Neutrophil (primary cell): ENCODE measurements at regions not wholly inside any gene's neighbourhood (a gene's known extent, or its start where the extent isn't known, plus 50 kb on each side); places are given as distances from the start of the nearest gene placed in this dataset.

Experiments
- H3K27ac ChIP-seq: fragments of 200-600 bp; sonication (generic); 2 replicates; pipeline ENCODE4 v1.5.1; 2016; ENCODE audit warnings: mild to moderate bottlenecking, moderate library complexity
- H3K27me3 ChIP-seq: fragments of 200-600 bp; sonication (generic); 2 replicates; pipeline ENCODE4 v1.6.0; 2016; ENCODE audit warnings: mild to moderate bottlenecking
- H3K36me3 ChIP-seq: fragments of 200-600 bp; sonication (generic); 2 replicates; pipeline ENCODE4 v1.5.1; 2017
- H3K4me1 ChIP-seq, 2 experiments: fragments of 200-600 bp in 1 of 2; sonication (generic) in 1 of 2; 1 replicate in 1 of 2; 2 replicates in 1 of 2; pipeline versions ENCODE4 v1.5.1 to v1.6.1; 2013 to 2016; ENCODE audit warnings: low read depth in 1 of 2, low read length in 1 of 2, mild to moderate bottlenecking in 1 of 2, moderate library complexity in 1 of 2; ENCODE audit not compliant: control insufficient read depth in 1 of 2, insufficient read depth in 1 of 2
- H3K4me3 ChIP-seq, 2 experiments: fragments of 200-600 bp in 1 of 2; sonication (generic) in 1 of 2; 1 replicate in 1 of 2; 2 replicates in 1 of 2; pipeline ENCODE4 v1.5.1; 2013 to 2016; ENCODE audit warnings: low read depth in 1 of 2, low read length in 1 of 2, mild to moderate bottlenecking in 1 of 2, moderate library complexity in 1 of 2
- H3K9me3 ChIP-seq: fragments of 200-600 bp; sonication (generic); 2 replicates; pipeline ENCODE4 v1.5.1; 2016
- TF ChIP-seq, protein P1 (sequence below): fragments of 200-600 bp; sonication (generic); IDR thresholded peaks from 2 replicates; pipeline ENCODE4 v1.5.1; 2016; ENCODE audit warnings: antibody characterized with exemption

- TF ChIP-seq, protein P1, sequence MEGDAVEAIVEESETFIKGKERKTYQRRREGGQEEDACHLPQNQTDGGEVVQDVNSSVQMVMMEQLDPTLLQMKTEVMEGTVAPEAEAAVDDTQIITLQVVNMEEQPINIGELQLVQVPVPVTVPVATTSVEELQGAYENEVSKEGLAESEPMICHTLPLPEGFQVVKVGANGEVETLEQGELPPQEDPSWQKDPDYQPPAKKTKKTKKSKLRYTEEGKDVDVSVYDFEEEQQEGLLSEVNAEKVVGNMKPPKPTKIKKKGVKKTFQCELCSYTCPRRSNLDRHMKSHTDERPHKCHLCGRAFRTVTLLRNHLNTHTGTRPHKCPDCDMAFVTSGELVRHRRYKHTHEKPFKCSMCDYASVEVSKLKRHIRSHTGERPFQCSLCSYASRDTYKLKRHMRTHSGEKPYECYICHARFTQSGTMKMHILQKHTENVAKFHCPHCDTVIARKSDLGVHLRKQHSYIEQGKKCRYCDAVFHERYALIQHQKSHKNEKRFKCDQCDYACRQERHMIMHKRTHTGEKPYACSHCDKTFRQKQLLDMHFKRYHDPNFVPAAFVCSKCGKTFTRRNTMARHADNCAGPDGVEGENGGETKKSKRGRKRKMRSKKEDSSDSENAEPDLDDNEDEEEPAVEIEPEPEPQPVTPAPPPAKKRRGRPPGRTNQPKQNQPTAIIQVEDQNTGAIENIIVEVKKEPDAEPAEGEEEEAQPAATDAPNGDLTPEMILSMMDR = no peak
- no peaks in the 10 kb centered on the region for H3K36me3 ChIP-seq
These were observed 93.1 kb downstream of the LMO4 start for GRCh38 chr1:87421809-87422208.

GRCh38 chr1:87424541-87424940 lies 95.9 kb downstream of the LMO4 start:
- no peaks in the 10 kb centered on the region for H3K9me3 ChIP-seq
- TF ChIP-seq, protein P1 = no peak
- H3K36me3 ChIP-seq = no peaks in the 10 kb centered on the region
- no peak overlapping the region for H3K4me3 ChIP-seq
- no peak overlapping the region for H3K27ac ChIP-seq
- H3K27me3 ChIP-seq = no peaks in the 10 kb centered on the region
- H3K4me1 ChIP-seq = peaks cover 6 to 8% of the 10 kb centered on the region in 2 experiments

More at GRCh38 chr1:87421809-87422208, 93.1 kb downstream of the LMO4 start:
- Histone ChIP-seq H3K27ac (no peak overlapping the region), H3K4me1 (peaks cover 6 to 8% of the 10 kb centered on the region in 2 experiments), H3K9me3 (no peaks in the 10 kb centered on the region), H3K4me3 (no peak overlapping the region), H3K27me3 (no peaks in the 10 kb centered on the region)

DNA sequence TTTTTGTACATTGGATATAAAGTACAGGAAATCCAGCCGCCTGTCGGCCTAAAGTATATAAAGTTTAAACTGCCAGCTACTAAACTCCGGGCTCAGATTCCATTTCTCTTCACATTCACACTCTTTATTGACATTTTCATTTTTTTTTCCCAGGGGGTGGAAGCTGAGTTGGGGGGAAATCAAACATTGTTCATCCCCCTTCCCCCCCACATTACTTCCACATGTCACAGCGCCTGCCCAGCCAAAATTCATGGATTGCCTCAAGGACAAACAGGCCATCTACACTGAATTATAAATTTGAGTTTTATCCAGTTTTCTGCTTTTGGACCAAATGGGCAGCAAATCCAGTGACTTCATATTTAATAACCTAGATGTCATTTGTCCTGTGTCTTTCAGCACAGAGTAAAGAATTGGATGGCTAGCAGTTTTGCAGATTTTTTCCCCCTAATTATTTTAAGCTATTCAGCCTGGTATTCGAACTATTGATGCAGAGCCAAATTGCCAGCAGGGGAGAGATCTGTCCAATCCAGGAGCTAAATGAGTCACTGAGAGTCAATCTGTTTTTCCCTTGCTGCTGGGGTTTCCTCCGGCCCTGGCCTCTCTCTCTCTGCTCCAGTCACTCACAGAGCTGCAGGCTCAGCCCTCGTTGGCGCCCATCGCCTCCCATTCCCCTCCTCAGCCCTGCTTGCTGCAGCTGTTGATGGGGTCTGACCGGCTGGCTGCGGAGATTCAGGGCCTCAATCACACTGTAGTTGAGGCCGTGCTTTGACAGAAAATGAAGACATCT lies 98.0 kb downstream of the LMO4 start:
- TF ChIP-seq, protein P1 = no peak
- no peaks in the 10 kb centered on the region for H3K27me3 ChIP-seq
- H3K36me3 ChIP-seq = no peaks in the 10 kb centered on the region
- H3K4me3 ChIP-seq = no peak overlapping the region
- no peak overlapping the region for H3K27ac ChIP-seq
- H3K9me3 ChIP-seq = no peaks in the 10 kb centered on the region
- H3K4me1 ChIP-seq = peaks cover 6 to 8% of the 10 kb centered on the region in 2 experiments

DNA sequence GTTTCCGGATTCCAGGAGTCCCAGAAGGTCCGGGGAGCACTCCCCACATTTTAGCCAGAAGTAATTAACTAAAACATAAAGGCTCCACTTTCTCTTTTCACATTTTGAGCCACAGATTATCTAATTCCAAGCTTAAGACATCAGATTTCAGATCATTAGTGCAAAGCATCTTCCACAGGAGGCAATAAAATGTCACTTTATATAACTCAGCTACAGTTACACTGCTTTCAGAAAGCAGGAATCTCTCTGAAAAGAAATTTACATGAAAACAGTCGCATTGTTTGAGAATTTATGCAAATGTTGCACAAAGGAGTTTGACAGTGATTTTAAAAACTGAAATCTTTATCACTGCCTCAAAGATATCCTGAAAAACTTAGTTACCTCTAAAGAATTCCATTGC lies 99.7 kb downstream of the LMO4 start:
- H3K4me1 ChIP-seq = peaks cover 6 to 7% of the 10 kb centered on the region in 2 experiments
- no peaks in the 10 kb centered on the region for H3K9me3 ChIP-seq
- no peaks in the 10 kb centered on the region for H3K27me3 ChIP-seq
- no peak overlapping the region for H3K4me3 ChIP-seq
- no peak overlapping the region for H3K27ac ChIP-seq
- no peaks in the 10 kb centered on the region for H3K36me3 ChIP-seq
- TF ChIP-seq, protein P1 = no peak

GRCh38 chr1:87428883-87429282 lies 100.2 kb downstream of the LMO4 start:
- no peaks in the 10 kb centered on the region for H3K27me3 ChIP-seq
- H3K4me1 ChIP-seq = peaks cover 2 to 4% of the 10 kb centered on the region in 2 experiments
- TF ChIP-seq, protein P1 = no peak
- H3K36me3 ChIP-seq = no peaks in the 10 kb centered on the region
- no peak overlapping the region for H3K27ac ChIP-seq
- H3K9me3 ChIP-seq = no peaks in the 10 kb centered on the region
- no peak overlapping the region for H3K4me3 ChIP-seq
